ENCODE measurements at regions not wholly inside any gene's neighbourhood (a gene's known extent, or its start where the extent isn't known, plus 50 kb on each side); places are given as distances from the start of the nearest gene placed in this dataset.

DNA sequence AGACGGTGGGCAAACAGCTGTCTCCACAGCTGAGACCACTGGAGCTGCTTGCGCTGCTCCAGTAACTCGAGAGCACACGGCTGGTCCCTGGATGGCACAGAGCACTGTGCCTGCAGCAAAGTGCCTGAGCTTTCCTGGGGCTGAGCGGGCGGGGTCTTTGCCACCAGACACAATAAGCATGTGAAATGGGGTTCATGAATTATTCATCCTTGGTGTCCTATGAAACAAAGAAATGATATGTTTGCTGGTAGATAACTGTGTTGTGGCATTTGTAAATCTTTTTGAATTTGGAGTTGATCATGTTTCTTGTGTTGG lies 151.7 kb upstream of the MPDZ start:
- H3K27ac ChIP-seq (replicated peaks in 1 of 4) = no peak overlapping the region
- TF ChIP-seq, protein P1, sequence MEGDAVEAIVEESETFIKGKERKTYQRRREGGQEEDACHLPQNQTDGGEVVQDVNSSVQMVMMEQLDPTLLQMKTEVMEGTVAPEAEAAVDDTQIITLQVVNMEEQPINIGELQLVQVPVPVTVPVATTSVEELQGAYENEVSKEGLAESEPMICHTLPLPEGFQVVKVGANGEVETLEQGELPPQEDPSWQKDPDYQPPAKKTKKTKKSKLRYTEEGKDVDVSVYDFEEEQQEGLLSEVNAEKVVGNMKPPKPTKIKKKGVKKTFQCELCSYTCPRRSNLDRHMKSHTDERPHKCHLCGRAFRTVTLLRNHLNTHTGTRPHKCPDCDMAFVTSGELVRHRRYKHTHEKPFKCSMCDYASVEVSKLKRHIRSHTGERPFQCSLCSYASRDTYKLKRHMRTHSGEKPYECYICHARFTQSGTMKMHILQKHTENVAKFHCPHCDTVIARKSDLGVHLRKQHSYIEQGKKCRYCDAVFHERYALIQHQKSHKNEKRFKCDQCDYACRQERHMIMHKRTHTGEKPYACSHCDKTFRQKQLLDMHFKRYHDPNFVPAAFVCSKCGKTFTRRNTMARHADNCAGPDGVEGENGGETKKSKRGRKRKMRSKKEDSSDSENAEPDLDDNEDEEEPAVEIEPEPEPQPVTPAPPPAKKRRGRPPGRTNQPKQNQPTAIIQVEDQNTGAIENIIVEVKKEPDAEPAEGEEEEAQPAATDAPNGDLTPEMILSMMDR (IDR thresholded peaks at IDR 0.05) = no peak
- TF ChIP-seq EP300 (IDR thresholded peaks at IDR 0.05) (no peak), POLR2AphosphoS5 (IDR thresholded peaks at IDR 0.05) (no peak), POLR2A (IDR thresholded peaks at IDR 0.05; ENCODE audit: low read depth) (no peak)
- H3K9me3 ChIP-seq = no peaks in the 10 kb centered on the region
- H3K4me3 ChIP-seq = no peak overlapping the region
- no peaks in the 10 kb centered on the region for H3K36me3 ChIP-seq
- DNase-seq (ENCODE audit: extremely low spot score) = no peak
- intact Hi-C loops (cut with DNase I) = loop anchor here (5.0 kb wide), 1 partner anchor 1006 kb away; no protein-coding TSS in a partner anchor
- H3K4me1 ChIP-seq = peaks cover 13 to 32% (median 27%) of the 10 kb centered on the region in 4 donors
- 90% methylated on average over 6 of the region's 6 CpGs for WGBS
- H3K27me3 ChIP-seq = no peaks in the 10 kb centered on the region

DNA sequence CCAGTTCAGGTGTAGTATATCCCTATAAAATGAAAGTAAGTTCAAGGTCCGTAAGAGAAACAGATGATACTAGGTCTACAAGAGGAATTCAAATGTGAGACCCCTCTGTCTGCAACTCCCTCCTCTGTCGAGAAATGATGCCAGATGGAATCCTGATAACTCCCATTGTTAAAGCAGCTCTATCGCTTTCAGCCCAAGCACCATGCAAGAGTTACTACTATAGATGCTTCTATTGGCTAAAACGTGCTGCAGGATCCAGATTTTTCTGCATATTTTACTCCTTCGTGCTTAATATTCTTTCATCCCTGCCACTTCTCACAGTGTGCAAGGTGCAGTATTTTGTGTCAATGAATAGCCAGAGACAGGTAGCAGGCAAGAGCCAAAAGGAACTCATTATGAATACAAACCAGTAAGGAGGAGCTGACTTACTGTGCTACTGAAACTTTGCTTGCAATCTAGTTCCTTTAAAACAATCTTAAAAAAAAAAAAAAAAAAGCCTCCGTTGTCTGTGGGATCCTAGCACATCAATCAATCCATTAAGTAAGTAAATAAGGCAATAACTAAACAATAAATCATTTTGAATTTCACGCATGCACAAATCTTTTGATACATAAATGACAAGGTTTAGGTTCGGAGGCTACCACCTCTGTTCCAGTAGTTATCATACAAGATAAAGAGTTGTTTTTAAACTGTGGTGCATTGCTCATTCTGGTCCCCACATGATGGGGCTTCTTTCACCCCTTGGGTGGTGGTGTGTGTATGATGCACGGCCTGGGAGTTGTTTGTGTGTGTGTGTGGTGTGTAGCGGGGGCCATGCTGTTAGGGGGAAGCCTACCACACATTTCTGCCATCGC lies 151.1 kb upstream of the MPDZ start:
- intact Hi-C loops (cut with DNase I) = loop anchor here (5.0 kb wide), 1 partner anchor 1007 kb away; no protein-coding TSS in a partner anchor
- H3K9me3 ChIP-seq = no peaks in the 10 kb centered on the region
- no peak for TF ChIP-seq POLR2AphosphoS5 (IDR thresholded peaks at IDR 0.05)
- TF ChIP-seq POLR2A (IDR thresholded peaks at IDR 0.05; ENCODE audit: low read depth) = no peak
- TF ChIP-seq EP300 (IDR thresholded peaks at IDR 0.05) = no peak
- TF ChIP-seq, protein P1 (IDR thresholded peaks at IDR 0.05) = no peak
- no peaks in the 10 kb centered on the region for H3K27me3 ChIP-seq
- whole genome bisulfite sequencing = 80% methylated on average over 11 of the region's 11 CpGs
- H3K4me3 ChIP-seq = no peak overlapping the region
- H3K4me1 ChIP-seq = peaks cover 13 to 32% (median 27%) of the 10 kb centered on the region in 4 donors
- H3K27ac ChIP-seq (replicated peaks in 1 of 4) = no peak overlapping the region
- no peak for DNase-seq (ENCODE audit: extremely low spot score)
- H3K36me3 ChIP-seq = no peaks in the 10 kb centered on the region

DNA sequence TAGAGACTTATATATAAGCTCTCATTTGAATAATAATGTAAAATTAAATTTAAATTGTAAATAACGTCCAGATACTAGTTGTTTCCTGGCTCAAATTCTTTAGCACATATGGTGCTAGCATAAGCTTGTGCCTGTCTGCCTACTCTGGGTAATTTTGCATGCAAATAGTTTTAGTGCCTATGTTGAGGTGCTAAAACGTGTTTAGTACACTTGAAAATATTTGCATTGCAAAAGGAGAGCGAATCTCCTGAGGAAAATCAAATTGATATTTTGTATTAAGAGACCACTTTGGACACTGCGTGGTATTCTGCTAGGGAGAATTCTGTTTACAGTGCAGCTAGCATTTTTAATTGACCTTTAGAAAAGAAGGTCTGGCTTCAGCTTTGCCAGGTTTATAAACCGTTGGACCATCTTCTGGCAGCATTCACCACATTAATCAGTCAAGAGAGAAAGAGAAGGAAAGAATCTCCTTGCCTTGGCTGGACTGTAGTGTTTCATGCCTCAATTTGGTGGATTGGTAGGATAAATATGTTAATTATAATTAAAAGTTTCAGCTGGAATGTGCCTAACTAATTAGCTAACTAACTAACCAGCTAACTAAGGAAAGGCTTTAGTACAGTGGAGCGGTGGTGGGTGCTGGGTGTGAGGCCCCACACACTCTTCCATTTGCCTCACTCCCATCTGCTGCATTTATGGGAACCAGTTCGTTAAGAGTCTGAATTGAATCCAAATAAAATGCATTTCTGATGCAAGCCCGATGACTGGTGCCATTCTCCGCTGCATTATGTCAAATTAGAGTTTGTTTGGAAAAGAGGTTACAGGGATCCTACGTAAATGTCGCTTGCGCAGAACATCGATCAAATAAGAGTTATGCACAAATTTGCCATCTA lies 150.1 kb upstream of the MPDZ start:
- WGBS = 73% methylated on average over 13 of the region's 13 CpGs
- Histone ChIP-seq H3K4me1 (peaks cover 13 to 32% (median 27%) of the 10 kb centered on the region in 4 donors), H3K36me3 (no peaks in the 10 kb centered on the region), H3K27me3 (no peaks in the 10 kb centered on the region), H3K27ac (replicated peaks in 1 of 4) (peak overlapping the region in 3 of 4 donors; percentile 9 to 37 (median 17)), H3K4me3 (no peak overlapping the region), H3K9me3 (no peaks in the 10 kb centered on the region)
- intact Hi-C loops (cut with DNase I) = loop anchor here (2.0 to 10.0 kb wide), 5 partner anchors 77 to 1008 kb away; no protein-coding TSS in a partner anchor
- TF ChIP-seq POLR2A (IDR thresholded peaks at IDR 0.05; ENCODE audit: low read depth) (no peak), EP300 (IDR thresholded peaks at IDR 0.05) (no peak), POLR2AphosphoS5 (IDR thresholded peaks at IDR 0.05) (no peak)
- TF ChIP-seq, protein P1 (IDR thresholded peaks at IDR 0.05) = no peak
- DNase-seq (ENCODE audit: extremely low spot score) = no peak

DNA sequence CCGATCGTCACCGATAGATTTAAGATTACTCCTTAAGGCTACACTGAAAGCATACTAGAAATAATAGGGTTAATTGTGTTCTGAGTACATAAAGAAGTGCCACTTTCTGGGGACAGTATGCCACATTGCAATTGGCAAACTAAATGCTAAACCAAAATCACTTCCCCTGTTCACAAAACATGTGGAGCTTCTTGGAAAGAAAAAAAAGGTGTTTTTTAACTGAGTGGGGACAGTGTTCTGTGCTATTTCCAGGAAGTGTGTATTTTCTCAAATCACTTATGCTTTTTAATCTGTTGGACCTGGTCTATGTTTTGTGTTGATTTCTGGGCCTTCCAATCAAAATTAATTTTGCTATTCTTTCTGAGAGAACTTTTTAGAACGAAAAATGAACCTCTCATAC lies 149.3 kb upstream of the MPDZ start:
- no peak overlapping the region for H3K4me3 ChIP-seq
- 74% methylated on average over 4 of the region's 4 CpGs for whole genome bisulfite sequencing
- H3K9me3 ChIP-seq = no peaks in the 10 kb centered on the region
- H3K27me3 ChIP-seq = no peaks in the 10 kb centered on the region
- H3K36me3 ChIP-seq = no peaks in the 10 kb centered on the region
- peak overlapping the region; percentile 9 to 37 (median 18) for H3K27ac ChIP-seq (replicated peaks in 1 of 4)
- H3K4me1 ChIP-seq = peaks cover 13 to 32% (median 27%) of the 10 kb centered on the region in 4 donors
- TF ChIP-seq, protein P1 (IDR thresholded peaks at IDR 0.05) = no peak
- no peak for TF ChIP-seq EP300 (IDR thresholded peaks at IDR 0.05)
- no peak for TF ChIP-seq POLR2AphosphoS5 (IDR thresholded peaks at IDR 0.05)
- TF ChIP-seq POLR2A (IDR thresholded peaks at IDR 0.05; ENCODE audit: low read depth) = no peak
- intact Hi-C loops (cut with DNase I) = loop anchor here (2.0 to 10.0 kb wide), 4 partner anchors 76 to 924 kb away; no protein-coding TSS in a partner anchor
- no peak for DNase-seq (ENCODE audit: extremely low spot score)

Measured in esophagus muscularis mucosa (tissue), 4 donors.